ENCODE measurements at regions not wholly inside any gene's neighbourhood (a gene's known extent, or its start where the extent isn't known, plus 50 kb on each side); places are given as distances from the start of the nearest gene placed in this dataset.
"Not testable (repeated sequence)": the region's sequence is repeated elsewhere in the genome, so short reads cannot be mapped to it uniquely, and the experiment has no call there.

DNA sequence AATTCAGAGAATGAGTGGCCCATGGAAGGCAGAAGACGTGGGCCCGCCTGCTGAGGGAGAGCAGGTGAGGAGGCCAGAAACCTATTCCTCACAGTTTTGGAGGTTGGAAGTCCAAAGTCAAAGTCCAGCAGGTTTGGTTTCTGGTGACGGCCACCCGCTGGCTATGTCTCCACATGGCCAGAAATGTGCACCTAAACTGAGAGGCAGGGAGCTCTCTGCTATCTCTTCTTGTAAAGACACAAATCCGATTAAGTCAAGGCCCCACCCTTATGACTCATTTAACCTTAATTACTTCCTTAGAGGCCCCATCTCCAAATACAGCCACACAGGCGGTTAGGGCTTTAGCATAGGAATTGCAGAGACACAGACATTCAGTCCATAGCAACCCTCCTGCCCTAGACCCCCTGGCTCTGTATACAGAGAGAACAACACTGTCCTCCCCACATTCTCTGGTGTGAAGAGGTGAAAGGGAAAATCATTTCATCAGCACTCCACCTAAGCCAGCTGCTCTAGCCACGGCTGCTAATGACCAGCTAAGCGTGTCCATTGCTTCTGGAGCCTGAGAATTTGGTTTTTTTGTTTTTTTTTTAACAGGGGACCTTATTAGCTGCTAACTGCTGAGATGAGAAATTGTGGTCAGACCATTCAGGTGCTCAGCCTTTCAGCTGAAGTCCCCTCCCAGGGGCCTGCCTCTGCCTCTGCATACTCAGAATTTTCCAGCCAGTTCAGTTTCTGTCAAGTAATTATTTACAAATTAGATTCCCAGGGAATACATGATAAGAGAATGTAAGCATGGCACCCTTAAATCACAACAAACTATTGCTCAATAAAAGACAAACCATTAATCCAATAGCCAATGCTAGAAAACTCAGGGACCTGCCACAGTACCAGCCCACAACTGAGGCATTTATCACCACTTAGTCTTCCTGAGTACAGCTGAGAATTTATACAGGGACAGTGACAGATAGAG lies 368.7 kb upstream of the ID2 start:
- no peak for DNase-seq

DNA sequence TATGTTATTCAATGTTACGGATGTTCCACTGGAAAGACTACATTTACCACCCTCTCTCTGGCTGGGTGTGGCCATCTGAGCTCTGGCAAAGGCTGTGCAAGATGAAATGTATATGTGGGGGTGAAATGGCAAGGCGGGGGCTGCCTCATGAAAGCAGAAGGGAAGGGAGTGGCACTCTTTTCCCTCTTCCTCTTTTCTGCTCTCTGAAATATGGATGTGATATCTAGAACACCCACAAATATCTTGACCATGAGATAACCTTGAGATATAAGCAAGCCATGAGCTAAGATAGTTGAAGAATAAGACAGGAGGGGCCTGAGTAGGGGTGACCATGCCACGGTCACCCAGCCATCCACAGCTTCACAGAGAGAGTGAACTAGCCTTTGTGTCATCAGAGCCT lies 367.8 kb upstream of the ID2 start:
- no peak for DNase-seq

DNA sequence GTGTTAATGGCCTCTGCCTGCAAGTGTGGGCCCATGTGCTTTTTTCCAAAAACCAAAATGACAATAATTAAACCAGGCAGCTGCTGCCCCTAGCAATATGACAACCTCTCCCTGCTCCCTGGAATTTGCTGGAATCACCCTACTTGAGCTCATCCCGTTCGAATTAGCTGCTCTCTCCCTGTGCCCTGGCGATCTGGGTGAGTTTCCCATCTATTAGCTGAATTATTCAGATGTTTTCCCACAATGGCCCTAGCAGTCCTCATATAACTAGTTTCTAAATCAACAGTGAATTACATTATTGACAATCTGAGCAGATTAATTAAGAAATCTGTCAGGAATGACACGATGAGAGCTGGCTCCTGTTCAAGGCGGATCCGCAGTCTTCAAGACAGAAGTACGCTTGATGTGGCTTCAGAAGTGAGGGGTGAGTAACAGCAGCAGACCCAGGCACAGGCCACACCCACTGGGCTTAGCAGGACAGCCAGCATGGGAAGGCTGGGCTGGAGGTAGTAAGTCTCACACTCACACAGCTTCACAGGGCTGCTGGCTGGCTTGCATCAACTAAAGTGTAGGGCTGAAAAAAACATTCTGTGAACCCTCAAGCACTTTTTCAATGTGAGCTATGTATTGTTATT lies 366.2 kb upstream of the ID2 start:
- no peak for DNase-seq

DNA sequence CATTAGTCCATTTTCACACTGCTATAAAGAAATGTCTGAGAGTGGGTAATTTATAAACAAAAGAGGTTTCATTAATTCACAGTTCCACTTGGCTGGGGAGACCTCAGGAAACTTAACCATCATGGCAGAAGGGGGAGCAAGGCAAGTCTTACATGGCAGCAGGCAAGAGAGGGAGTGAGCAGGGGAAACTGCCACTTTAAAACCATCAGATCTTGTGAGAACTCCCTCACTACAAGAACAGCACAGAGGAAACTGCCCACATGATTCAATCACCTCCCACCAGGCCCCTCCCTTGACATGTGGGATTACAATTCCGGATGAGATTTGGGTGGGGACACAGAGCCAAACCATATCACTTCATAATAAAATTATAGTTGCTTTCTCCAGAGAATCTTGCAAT lies 365.5 kb upstream of the ID2 start:
- DNase-seq = no peak

DNA sequence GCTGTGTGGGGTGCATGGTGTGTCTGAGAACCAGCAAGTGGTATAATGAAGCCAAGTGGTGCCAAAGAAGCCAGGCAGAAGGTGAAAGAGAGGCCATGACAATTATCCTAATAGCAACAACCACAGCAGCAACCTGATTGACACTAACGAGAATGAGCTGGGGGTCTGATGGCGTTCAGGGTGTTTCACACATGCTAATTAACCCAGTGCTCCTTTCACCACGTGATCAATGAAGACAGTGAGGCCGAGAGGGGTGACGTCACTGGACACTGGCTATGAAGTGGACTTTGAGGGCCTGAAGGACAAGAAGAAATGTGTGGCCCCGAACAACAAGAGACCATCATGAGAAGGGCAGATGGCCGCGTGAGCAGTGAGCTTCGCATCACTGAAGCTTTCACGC lies 364.4 kb upstream of the ID2 start:
- DNase-seq = no peak

DNA sequence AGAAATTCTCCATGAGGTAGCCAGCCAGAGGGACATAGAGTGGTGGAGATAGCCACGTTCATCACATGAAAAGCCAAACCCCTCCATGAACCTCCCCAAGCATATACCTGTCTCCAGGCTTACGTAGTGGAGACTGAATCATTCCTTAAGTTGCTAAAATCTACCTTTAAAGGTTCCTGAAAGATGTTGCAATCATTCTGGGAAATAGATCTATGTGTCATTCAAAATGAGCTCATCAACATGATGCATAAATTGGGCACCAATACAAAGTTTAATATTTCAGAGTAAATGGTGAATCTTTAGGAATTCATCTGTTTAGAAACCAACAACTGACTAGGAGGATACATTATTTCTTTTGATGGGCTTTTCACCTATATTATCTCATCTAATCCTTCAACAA lies 362.6 kb upstream of the ID2 start:
- DNase-seq = no peak

DNA sequence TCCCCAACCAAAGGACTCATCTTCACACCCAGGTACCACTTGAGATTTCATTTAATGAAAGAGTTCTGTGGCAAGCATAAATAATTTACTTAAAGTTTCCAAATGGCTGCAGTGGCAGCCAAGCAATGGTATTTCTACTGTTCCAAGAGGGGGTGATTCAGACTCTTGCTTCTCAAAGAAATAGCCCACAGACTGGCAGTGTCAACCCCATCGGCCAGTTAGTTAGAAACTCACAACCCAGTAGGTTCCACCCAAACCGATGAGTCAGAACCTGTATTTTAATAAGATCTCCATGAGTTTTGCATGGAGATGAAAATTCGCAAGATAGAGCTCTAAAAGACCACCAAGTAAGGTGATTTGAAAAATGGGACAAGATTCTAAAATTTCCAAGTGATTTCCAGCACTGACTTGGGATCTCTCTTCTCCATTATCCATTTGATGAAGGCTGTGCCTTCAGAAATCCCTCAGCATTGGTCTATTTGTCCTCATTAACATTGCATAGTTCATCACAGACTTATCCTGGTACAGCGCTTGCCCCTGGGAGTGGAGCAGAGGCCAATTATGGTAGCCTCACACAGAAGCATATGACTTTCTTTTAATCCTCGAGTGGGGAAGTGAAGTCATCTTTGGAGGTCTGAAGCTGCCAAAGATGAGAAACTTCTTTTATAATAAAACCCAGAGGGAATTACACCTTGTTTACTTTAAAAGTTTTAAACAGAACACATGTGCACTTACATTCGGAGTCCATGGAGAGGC lies 361.4 kb upstream of the ID2 start:
- DNase-seq = no peak

DNA sequence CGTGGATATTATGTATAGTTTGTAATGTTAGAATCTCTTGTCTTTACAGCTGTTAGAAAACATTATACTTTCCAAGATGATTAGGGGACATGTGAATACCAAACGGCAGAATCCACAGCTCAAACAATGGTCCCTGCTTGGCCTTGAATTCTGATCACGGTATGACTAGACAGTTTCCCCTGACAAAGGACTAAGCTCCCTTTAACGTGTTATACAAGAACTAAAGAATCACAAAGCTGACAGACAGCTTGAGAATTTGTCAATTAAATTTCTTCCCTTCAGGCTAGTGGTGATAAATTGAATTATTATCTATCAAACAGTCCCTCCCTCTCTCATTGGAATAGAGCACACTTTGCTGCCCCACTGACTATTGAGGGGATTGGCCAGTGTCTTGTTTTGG lies 359.2 kb upstream of the ID2 start:
- DNase-seq = no peak

DNA sequence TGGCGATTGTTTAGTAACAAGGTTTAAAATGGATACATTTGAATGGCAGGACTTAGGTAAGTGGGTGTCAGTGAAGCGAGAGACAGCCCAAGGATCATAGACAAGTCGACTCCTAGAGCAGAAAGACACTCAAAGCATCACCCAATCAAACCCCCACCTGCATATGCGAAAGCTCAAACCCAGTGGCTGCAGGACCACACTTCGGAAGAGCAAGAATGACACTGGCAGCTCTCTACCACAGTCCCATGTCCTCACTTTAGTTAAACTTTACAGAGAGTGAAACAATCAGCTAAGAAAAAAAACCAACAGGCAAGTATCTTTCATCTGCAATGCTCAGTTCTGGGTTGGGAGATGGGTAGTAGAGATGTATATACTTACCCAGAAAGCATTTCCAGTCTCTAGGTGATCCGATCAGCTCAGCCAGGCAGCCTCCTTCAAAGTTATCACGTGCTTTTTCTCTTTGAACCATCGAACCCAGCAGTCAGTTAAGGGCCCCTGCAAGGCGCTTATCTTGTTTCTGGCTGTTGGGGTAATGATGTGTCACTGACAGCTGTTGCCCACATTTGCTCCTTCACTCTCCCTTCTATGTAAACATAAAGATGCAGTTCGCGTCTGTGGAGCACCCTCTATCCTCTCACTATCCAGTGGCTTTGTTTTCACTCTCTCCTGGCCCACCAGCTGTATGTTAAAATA lies 357.5 kb upstream of the ID2 start:
- DNase-seq = peak; percentile 98

DNA sequence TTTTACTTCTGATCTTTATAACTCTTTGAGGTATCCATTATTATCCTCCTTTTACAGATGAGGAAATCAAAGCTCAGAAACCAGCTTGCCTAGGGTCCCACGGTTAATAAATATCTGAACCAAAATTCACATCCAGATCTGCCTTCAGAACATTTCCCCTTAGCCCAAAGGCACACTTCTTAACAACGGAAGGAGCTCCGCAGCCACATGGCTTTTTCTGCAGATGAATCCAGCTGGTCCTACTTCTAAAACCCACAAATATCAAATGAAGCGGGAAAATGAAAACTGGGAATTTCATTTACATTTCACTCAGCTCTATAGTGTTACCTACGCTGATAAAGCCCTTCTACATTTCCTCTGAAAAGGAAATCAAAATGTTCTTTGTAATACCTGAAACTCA lies 357.0 kb upstream of the ID2 start:
- peak; percentile 86 for DNase-seq

DNA sequence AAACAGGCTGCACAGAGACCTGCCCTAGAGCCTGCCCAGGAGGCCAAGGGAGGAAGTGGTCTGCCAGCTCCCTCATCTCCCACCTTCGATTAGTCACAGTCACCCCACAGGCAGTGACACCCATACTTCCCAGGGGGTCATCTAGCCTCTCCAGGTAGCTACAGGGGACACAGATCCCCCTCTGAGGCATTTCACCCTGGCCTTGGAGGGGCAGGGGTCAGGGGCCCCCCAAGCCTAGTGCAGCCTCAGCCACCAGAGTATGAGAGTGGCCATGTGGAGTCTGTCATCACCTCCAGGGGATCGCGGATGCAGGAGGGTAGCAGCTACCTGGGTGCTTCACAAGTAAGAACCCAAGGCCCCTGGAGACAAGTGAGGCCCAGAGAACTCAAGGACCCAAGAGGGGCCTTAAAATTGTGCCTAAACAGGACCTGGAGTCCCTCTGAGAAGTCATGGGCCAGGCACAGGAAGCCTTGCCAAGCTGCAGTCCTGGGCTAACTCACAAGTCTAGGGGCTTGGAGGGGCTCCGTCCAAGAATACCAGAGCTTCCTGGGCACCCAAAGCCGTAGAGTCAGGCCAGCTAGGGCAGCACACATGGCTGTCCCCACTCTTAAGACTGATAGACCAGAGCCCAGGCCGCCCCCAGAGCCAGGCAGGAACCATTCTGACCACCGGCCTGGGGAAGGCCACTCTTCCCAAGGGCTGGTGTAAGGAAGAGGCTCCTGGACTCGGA lies 354.3 kb upstream of the ID2 start:
- DNase-seq = no peak

DNA sequence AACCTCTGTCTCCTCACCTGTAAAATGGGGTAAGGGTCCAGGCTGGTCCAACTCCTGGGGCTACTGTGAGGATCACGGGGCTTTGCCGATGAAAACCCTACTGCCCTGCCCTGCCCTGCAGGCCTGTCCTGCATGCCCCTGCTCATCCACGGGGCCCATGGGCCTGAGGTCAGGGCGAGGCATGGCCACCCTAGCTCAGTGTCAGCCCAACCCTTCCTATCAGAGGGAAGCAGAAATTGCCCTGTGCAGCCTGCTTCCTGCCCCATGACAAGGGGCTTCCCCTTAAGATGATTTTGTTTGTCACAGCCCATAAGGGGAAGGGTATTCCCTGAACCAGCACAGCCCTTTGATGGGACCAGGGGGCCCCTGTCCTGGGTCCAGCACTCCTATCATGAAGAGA lies 353.6 kb upstream of the ID2 start:
- DNase-seq = no peak

DNA sequence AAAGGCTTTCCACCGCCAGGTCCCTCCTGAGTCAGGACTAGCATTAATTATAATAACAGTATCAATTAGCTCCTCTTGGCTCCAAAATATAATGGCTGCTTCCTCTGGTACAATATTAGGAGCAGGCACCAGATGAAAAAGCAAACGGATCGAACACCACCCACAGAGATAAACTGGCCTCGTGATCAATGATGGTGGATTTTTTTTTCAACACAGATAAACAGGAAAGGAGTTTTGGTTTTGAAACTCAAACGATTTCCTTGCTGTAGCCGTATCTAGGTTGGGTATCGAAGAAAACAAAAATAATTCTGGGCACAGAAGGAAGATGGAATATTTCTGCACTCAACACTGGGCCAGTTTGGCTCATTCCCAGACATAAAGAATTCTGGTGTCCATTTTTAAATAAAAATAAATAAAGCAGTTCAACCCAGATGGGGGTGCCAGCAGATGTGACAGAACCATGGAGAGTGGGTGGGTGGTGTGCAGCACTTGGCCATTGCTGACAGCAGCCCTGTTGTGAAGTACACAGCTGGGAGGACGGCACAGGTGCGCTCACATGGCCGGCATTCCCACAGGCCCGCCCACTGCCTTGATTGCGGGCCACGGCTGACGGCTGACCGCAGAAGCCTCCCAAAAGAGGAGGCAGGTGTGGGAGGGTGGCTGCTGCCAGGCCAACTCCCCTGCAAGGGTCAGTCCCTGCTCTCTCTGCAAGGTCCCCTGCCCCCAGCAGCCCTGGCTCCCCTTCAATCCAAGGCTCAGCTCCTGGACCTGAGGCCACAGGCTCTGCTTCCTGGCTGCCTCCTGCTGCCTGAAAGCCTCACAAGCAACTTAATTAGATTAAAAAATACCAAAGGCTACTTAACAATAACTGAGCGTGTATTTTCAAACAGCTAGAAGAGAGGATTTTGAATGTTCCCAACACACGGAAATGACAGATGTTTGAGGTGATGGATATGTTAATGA lies 351.9 kb upstream of the ID2 start:
- no peak for DNase-seq

DNA sequence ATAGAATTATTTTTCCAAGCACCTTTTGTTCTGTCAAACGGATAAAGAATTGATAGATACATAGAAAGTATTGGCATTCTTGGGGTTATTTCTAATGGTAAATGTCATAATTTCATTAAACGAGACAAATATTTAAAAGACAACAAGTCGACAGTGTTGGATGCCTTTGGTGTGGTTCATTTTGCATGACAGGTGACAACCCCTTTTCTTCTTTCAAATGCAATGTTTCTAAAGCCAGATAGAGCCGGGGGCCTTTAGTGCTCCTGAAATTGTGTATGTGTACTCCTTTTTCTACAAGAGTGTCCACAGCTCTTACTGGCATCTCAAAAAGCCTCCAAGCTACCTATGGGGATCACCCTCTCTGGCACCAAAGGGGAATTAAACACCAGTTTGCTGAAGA lies 350.8 kb upstream of the ID2 start:
- no peak for DNase-seq

DNA sequence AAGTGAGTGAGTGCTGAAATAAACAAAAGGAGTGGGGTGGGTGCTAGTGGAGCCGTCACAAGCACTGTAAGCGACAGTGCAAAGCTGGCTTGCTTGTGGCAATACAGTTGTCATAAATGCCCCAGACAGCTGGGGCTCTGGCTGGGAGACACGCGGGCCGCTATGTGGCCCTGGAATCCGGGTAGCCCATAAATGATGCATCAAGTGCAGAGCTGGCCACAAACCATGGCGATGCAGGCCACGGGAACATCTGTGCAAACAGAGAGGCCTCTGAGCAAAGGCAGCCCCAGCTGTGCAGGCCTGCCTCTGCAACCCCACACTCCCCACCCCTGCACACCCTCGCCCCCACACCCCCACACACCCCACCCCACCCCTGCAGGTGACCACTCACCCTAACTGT lies 349.2 kb upstream of the ID2 start:
- no peak for DNase-seq

DNA sequence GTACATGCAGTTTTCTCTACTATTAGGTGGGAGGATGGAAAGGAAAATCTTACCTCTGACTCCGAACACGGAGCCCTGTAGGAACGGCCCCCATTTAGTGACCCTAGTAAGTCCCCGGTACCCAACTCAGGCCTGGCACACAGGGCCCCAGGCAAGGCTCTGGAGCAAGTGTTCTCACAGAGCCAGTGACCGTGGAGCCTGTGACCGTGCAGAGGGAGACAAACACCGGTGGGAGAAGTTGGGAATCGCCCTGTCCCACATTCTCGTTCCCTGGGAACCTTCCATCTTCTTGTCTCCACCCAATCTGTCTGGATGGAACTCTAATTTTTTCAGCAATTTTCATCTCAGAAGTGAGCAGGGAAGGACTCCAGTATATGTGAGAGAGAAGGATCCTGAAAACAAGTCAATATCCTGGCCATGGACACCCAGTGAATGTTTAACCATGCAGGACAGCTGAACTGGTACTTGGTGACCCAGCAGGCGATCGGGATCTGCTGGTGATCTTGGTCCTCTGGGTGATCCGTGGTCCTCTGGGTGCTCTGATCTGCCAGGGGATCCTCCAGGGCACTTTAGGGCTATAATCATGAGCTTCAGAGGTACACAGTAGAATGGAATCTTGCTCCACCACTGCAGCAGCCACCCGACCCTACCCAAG lies 348.6 kb upstream of the ID2 start:
- DNase-seq = no peak

DNA sequence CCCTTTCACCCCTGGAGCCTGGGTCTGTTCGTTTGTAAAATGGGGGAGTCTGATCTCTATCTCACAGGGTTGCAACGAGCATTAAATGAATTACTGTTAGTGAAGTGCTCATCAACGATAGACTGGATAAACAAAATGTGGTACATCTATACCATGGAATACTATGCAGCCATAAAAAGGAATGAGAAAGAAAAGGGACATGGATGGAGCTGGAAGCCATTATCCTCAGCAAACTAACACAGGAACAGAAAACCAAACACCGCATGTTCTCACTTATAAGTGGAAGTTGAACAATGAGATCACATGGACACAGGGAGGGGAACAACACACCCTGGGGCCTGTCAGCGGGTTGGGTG lies 348.0 kb upstream of the ID2 start:
- not testable (repeated sequence) for DNase-seq

DNA sequence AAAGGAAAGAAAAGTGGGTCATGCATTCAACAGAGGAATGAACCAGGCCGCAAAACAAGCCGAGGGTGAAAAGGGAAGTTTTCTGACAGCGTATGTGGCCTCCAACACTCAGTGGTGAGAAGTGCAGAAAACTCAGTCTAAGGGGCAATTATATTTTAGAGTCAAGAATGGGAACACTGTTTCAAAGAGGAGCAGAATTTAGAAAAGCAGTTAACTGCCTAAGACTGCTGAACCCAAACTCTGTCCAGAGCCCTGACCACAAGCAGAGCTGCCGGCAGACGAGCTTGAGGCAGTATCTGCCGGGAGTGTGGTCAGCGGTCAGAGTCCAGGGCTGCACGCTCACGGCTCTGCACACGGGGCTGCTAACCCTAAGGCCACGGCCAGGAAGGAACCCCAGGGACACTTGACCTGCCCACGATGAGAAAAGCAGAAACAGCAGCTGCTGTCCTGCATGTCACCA lies 347.0 kb upstream of the ID2 start:
- no peak for DNase-seq

DNA sequence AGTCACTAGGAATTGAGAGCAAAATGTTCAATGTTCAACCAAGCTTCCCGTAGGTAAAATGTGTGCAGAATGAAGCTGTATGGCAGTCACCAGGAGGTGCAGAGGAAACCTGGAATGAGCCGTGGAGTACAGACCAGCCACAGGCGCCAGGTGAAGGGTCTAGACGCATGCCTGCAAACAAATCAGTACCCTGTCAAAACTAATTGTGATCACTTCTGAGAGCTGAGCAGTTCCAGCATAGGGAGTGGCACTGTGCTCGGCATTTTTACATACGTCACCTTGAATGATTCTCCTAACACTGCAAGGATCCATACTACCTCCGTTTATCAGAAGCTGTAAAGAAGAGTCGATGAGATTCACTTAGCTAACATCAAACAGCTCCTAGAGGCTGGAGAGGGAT lies 346.1 kb upstream of the ID2 start:
- DNase-seq = no peak

DNA sequence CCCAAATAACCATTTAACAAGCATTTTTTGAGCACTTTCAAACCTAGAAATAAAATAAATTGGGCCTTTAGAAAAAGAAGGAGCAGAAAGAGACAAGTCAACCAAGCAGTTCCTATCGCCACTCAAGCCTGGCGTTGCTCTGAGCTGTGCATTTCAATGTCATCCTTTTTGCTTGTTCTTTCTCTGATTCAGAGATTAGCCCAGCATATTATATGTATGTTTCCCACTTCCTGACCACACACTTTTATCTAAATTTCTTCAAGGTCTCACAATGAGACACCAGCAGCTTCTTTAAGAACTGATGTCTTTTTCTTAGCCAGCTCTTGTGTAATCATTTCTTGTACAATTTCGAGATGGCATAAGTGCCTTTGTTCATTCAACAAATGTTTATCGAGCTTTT lies 344.5 kb upstream of the ID2 start:
- DNase-seq = no peak

DNA sequence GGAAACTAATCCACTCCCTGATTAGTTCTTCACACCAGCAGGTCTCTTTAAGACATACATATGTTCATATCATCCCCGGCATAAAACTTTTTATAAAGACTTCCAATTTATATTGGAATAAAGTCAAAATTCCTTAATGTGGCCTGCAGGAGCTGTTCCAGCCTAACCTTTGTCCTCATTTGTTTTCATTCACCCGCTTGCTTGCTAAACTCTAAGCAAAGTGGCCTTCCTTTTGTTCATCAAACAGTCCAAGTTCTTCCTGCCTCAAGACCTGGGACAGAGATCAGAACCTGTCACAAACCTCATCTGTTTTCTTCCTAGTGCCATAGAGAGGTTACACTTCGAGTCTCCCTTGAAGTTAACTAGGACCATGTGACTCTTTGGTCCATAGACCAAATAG lies 339.4 kb upstream of the ID2 start:
- DNase-seq = no peak

All from NCI-H187 treated with DMSO at 0.1 percent for 48 hours (cell line).